Nephron progenitor cell (in vitro differentiated cells): ENCODE measurements at regions not wholly inside any gene's neighbourhood (a gene's known extent, or its start where the extent isn't known, plus 50 kb on each side); places are given as distances from the start of the nearest gene placed in this dataset.

ENCODE experiments used
- DNase-seq: peaks from one replicate; pipeline ENCODE4 v3.0.0; 2021
- H3K27ac Mint-ChIP-seq: 2 replicates; pipeline ENCODE4 v1.8.0; 2021; ENCODE audit warnings: mild to moderate bottlenecking, moderate library complexity, mixed read lengths
- H3K27me3 Mint-ChIP-seq: 2 replicates; pipeline ENCODE4 v1.8.0; 2021; ENCODE audit warnings: mild to moderate bottlenecking, low read depth, mixed read lengths; ENCODE audit not compliant: poor library complexity
- H3K36me3 Mint-ChIP-seq: 2 replicates; pipeline ENCODE4 v1.8.0; 2021; ENCODE audit warnings: low read depth, mixed read lengths
- H3K4me1 Mint-ChIP-seq: 2 replicates; pipeline ENCODE4 v1.8.0; 2021; ENCODE audit warnings: mixed read lengths
- H3K4me3 Mint-ChIP-seq: 2 replicates; pipeline ENCODE4 v1.8.0; 2021; ENCODE audit warnings: mild to moderate bottlenecking, moderate library complexity, mixed read lengths
- H3K9me3 Mint-ChIP-seq: 2 replicates; pipeline ENCODE4 v1.8.0; 2021; ENCODE audit warnings: mild to moderate bottlenecking, moderate library complexity, mixed read lengths
- CTCF ChIP-seq: fragments of 200-600 bp; sonication (generic); IDR thresholded peaks from 2 replicates; pipeline ENCODE4 v1.5.0; 2021; ENCODE audit warnings: antibody characterized with exemption

DNA sequence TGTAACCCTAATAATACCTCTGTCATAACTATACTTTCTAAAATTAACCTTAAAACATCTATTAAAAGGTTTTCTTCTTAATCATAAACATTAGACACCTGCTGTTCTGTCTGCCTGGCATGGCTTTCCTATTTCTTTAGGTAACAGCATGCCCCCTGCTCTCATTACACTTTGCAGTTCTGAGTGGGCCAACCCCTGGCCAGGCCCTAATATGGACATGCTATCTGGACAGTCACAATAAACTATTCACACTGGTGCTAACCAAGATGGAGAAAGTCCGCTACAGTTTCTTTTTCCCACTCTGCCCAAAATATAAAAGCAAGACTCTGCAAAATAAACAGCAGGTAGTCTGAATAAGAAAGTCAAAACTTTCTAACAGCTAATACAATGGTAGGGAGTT lies 84.0 kb downstream of the ELAPOR2 start:
- no peak for DNase-seq
- H3K27me3 Mint-ChIP-seq: no peaks in the 10 kb centered on the region
- peaks cover 12% of the 10 kb centered on the region for H3K4me1 Mint-ChIP-seq
- peaks cover 9% of the 10 kb centered on the region for H3K36me3 Mint-ChIP-seq
- H3K9me3 Mint-ChIP-seq: no peaks in the 10 kb centered on the region
- TF ChIP-seq CTCF: no peak
- H3K27ac Mint-ChIP-seq: no peak overlapping the region
- H3K4me3 Mint-ChIP-seq: no peak overlapping the region

GRCh38 chr7:86972072-86972471 lies 87.4 kb downstream of the ELAPOR2 start:
- no peak overlapping the region for H3K27ac Mint-ChIP-seq

DNA sequence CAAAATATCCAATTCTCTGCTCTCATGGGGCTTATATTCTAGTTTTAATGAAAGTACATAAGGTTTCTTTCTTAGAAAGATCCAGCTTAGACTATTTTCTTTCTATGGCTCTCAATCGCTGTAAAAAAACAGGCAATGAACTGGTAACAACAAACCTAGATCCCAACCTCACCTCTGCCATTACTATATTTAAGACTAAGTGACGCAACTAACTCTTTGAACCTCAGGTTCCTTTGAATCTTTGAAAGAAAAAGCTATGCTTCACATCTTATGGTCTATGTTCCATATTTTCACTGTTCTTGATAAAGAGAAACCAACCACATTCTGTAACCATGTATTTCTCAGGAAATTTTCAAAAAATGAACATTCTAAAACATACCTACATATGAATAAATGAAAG lies 88.5 kb downstream of the ELAPOR2 start:
- Mint-ChIP-seq H3K4me1 (peaks cover 19% of the 10 kb centered on the region), H3K9me3 (no peaks in the 10 kb centered on the region), H3K4me3 (no peak overlapping the region), H3K36me3 (peaks cover 9% of the 10 kb centered on the region), H3K27me3 (no peaks in the 10 kb centered on the region), H3K27ac (no peak overlapping the region)
- DNase-seq: no peak
- no peak for TF ChIP-seq CTCF

More at GRCh38 chr7:86972072-86972471, 87.4 kb downstream of the ELAPOR2 start:
- no peak for TF ChIP-seq CTCF
- H3K4me3 Mint-ChIP-seq: no peak overlapping the region
- DNase-seq: no peak
- no peaks in the 10 kb centered on the region for H3K9me3 Mint-ChIP-seq
- H3K4me1 Mint-ChIP-seq: peaks cover 12% of the 10 kb centered on the region
- H3K36me3 Mint-ChIP-seq: peaks cover 9% of the 10 kb centered on the region
- H3K27me3 Mint-ChIP-seq: no peaks in the 10 kb centered on the region

- peaks cover 9% of the 10 kb centered on the region for H3K36me3 Mint-ChIP-seq
- no peaks in the 10 kb centered on the region for H3K27me3 Mint-ChIP-seq
- DNase-seq: no peak
- H3K9me3 Mint-ChIP-seq: no peaks in the 10 kb centered on the region
- peaks cover 23% of the 10 kb centered on the region for H3K4me1 Mint-ChIP-seq
- H3K27ac Mint-ChIP-seq: no peak overlapping the region
- H3K4me3 Mint-ChIP-seq: no peak overlapping the region
- TF ChIP-seq CTCF: no peak
Measured at GRCh38 chr7:86970547-86970946, 88.9 kb downstream of the ELAPOR2 start.

DNA sequence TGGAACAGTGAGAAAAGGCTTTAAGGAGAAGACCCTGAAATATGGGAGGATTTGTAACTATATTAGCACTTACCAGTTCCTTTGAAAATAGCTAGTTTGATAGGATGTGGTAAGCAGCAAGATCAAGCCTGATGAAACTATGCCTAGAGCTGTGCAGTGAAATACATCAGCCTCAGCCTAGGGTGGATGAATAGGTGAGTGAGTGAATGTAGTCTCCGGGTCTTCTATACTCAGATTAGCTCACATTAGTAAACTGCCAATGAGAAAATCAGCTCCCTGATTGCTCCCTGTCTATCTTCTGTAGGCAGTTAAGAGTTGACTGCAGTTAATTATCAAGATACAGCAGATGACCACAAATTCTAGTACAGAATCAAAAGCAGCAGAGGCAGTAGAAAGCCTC lies 89.6 kb downstream of the ELAPOR2 start:
- Mint-ChIP-seq H3K4me3 (no peak overlapping the region), H3K36me3 (peaks cover 9% of the 10 kb centered on the region), H3K4me1 (peaks cover 30% of the 10 kb centered on the region), H3K27me3 (no peaks in the 10 kb centered on the region), H3K27ac (no peak overlapping the region), H3K9me3 (no peaks in the 10 kb centered on the region)
- no peak for DNase-seq
- no peak for TF ChIP-seq CTCF

DNA sequence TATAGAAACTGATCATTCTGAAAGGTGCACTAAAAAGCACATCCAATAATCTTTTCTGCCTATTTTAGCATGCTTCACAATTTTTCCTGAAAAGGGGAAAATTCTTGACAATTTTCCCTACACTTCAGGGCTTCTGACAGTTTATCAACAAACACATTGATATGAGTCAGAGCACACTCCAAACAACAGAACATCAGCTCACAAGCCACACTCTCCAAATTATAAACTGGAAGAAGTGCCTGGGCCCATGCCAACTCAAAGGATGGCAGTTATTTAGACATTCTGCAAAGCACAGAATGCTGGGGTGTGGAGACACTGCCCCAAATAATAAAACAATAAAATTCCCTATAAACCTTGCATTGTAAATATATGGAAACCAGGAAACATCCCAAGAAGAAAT lies 90.8 kb downstream of the ELAPOR2 start:
- TF ChIP-seq CTCF: no peak
- no peaks in the 10 kb centered on the region for H3K27me3 Mint-ChIP-seq
- no peak overlapping the region for H3K4me3 Mint-ChIP-seq
- no peaks in the 10 kb centered on the region for H3K9me3 Mint-ChIP-seq
- peaks cover 33% of the 10 kb centered on the region for H3K4me1 Mint-ChIP-seq
- peaks cover 9% of the 10 kb centered on the region for H3K36me3 Mint-ChIP-seq
- H3K27ac Mint-ChIP-seq: no peak overlapping the region
- no peak for DNase-seq
